Prostate gland (tissue), 2 donors: ENCODE measurements at regions not wholly inside any gene's neighbourhood (a gene's known extent, or its start where the extent isn't known, plus 50 kb on each side); places are given as distances from the start of the nearest gene placed in this dataset.

Experiments used
- CTCF ChIP-seq, 4 experiments: fragments of 200-600 bp in 2 of 4; fragments of 450-650 bp in 2 of 4; sonication (generic) in 2 of 4; IDR thresholded peaks; 1 replicate in 3 of 4; 2 replicates in 1 of 4; pipeline ENCODE4 v1.5.1; 2016 to 2019; ENCODE audit warnings: antibody characterized with exemption in 4 of 4, mild to moderate bottlenecking in 2 of 4, moderate library complexity in 2 of 4
- POLR2AphosphoS5 ChIP-seq: sonication (generic); formaldehyde crosslinking; IDR thresholded peaks from one replicate; pipeline ENCODE4 v1.6.1; 2017; ENCODE audit warnings: antibody characterized with exemption

- TF ChIP-seq CTCF (IDR thresholded peaks at IDR 0.05): no peak
- TF ChIP-seq POLR2AphosphoS5: no peak
These were observed 458.0 kb downstream of the DMAC1 start for GRCh38 chr9:7341571-7341970.
